ENCODE measurements at regions not wholly inside any gene's neighbourhood (a gene's known extent, or its start where the extent isn't known, plus 50 kb on each side); places are given as distances from the start of the nearest gene placed in this dataset.

GRCh38 chr2:10233131-10234012 lies 69.3 kb upstream of the HPCAL1 start:
- ATAC-seq = no peak
- WGBS, 3 donors = 93 to 95% (median 93%) methylated on average over 7 of the region's 7 CpGs
- no peak for TF ChIP-seq CTCF (IDR thresholded peaks at IDR 0.05)
- no peaks in the 10 kb centered on the region for H3K4me1 ChIP-seq
- H3K9me3 ChIP-seq = no peaks in the 10 kb centered on the region
- H3K36me3 ChIP-seq (ENCODE audit: insufficient read depth in 1 of 2, low read depth in 1 of 2) = no peaks in the 10 kb centered on the region
- no peak overlapping the region for H3K4me3 ChIP-seq
- H3K27me3 ChIP-seq (ENCODE audit: insufficient read depth in 3 of 3, low read length in 2 of 3) = peaks cover 0 to 2% (median 0%) of the 10 kb centered on the region in 3 donors
- DNase-seq = no peak
- H3K27ac ChIP-seq = no peak overlapping the region
- intact Hi-C loops (cut with DNase I) = no loop called here

- Histone ChIP-seq H3K9me3 (no peaks in the 10 kb centered on the region), H3K36me3 (ENCODE audit: insufficient read depth in 1 of 2, low read depth in 1 of 2) (no peaks in the 10 kb centered on the region), H3K27me3 (ENCODE audit: insufficient read depth in 3 of 3, low read length in 2 of 3) (peaks cover 0 to 2% (median 0%) of the 10 kb centered on the region in 3 donors), H3K4me1 (no peaks in the 10 kb centered on the region), H3K27ac (no peak overlapping the region), H3K4me3 (no peak overlapping the region)
- no peak for DNase-seq
- no peak for ATAC-seq
- 82 to 96% (median 91%) methylated on average over 3 to 4 of the region's 4 CpGs for WGBS, 3 donors
- TF ChIP-seq CTCF (IDR thresholded peaks at IDR 0.05) = no peak
- intact Hi-C loops (cut with DNase I) = no loop called here
Measured at GRCh38 chr2:10234013-10234306, 68.7 kb upstream of the HPCAL1 start.

- Histone ChIP-seq H3K9me3 (no peaks in the 10 kb centered on the region), H3K27ac (no peak overlapping the region), H3K4me1 (no peaks in the 10 kb centered on the region), H3K36me3 (ENCODE audit: insufficient read depth in 1 of 2, low read depth in 1 of 2) (no peaks in the 10 kb centered on the region), H3K27me3 (ENCODE audit: insufficient read depth in 3 of 3, low read length in 2 of 3) (peaks cover 0 to 2% (median 0%) of the 10 kb centered on the region in 3 donors), H3K4me3 (no peak overlapping the region)
- TF ChIP-seq CTCF (IDR thresholded peaks at IDR 0.05) = no peak
- intact Hi-C loops (cut with DNase I) = no loop called here
- 60 to 66% (median 64%) methylated on average over 18 of the region's 18 CpGs for WGBS, 3 donors
- ATAC-seq = no peak
- peak in 1 of 2 donors; percentile 44 for DNase-seq
Measured at GRCh38 chr2:10234409-10235094, 68.2 kb upstream of the HPCAL1 start.

GRCh38 chr2:10235099-10235908 lies 67.4 kb upstream of the HPCAL1 start:
- H3K9me3 ChIP-seq = no peaks in the 10 kb centered on the region
- no peaks in the 10 kb centered on the region for H3K36me3 ChIP-seq (ENCODE audit: insufficient read depth in 1 of 2, low read depth in 1 of 2)
- H3K27ac ChIP-seq = no peak overlapping the region
- H3K27me3 ChIP-seq (ENCODE audit: insufficient read depth in 3 of 3, low read length in 2 of 3) = peaks cover 0 to 2% (median 0%) of the 10 kb centered on the region in 3 donors
- no peak overlapping the region for H3K4me3 ChIP-seq
- no peaks in the 10 kb centered on the region for H3K4me1 ChIP-seq
- no peak for ATAC-seq
- 57 to 72% (median 68%) methylated on average over 26 of the region's 26 CpGs for WGBS, 3 donors
- no peak for TF ChIP-seq CTCF (IDR thresholded peaks at IDR 0.05)
- intact Hi-C loops (cut with DNase I) = no loop called here
- peak in 1 of 2 donors; percentile 42 for DNase-seq

Data from psoas muscle (tissue), 7 donors.